Stimulated activated CD4-positive, alpha-beta T cell treated with anti-CD3 and anti-CD28 coated beads, Interleukin-2, amount 100 ng/mL, for 48 hours (primary cell): ENCODE measurements at regions not wholly inside any gene's neighbourhood (a gene's known extent, or its start where the extent isn't known, plus 50 kb on each side); places are given as distances from the start of the nearest gene placed in this dataset.

Experiments
- DNase-seq, 2 donors: peaks; one replicate each; pipeline ENCODE4 v3.0.0-alpha.2; 2020

- no peak for DNase-seq
Observed at GRCh38 chr12:11568762-11569478, 80.6 kb upstream of the ETV6 start.

GRCh38 chr12:11569716-11570115 is 79.8 kb upstream of the ETV6 start:
- no peak for DNase-seq

GRCh38 chr12:11573880-11574279 is 75.6 kb upstream of the ETV6 start:
- DNase-seq: no peak

GRCh38 chr12:11576104-11576503 is 73.4 kb upstream of the ETV6 start:
- DNase-seq: peak in 1 of 2 donors; percentile 28

GRCh38 chr12:11577658-11578260 is 71.7 kb upstream of the ETV6 start:
- DNase-seq: no peak

GRCh38 chr12:11578461-11578993 is 70.9 kb upstream of the ETV6 start:
- DNase-seq: no peak

GRCh38 chr12:11580125-11580751 is 69.2 kb upstream of the ETV6 start:
- DNase-seq: no peak

- peak; percentile 72 to 76 for DNase-seq
Observed at GRCh38 chr12:11581179-11581755, 68.2 kb upstream of the ETV6 start.

GRCh38 chr12:11584221-11584855 is 65.1 kb upstream of the ETV6 start:
- no peak for DNase-seq

GRCh38 chr12:11592484-11592883 is 57.0 kb upstream of the ETV6 start:
- DNase-seq: no peak

GRCh38 chr12:11593013-11593412 is 56.5 kb upstream of the ETV6 start:
- DNase-seq: no peak

GRCh38 chr12:11595080-11595479 is 54.4 kb upstream of the ETV6 start:
- no peak for DNase-seq

- no peak for DNase-seq
Observed at GRCh38 chr12:11596141-11596540, 53.3 kb upstream of the ETV6 start.

GRCh38 chr12:11598900-11599299 is 50.6 kb upstream of the ETV6 start:
- DNase-seq: no peak
